Liver (tissue), 3 donors: ENCODE measurements at regions not wholly inside any gene's neighbourhood (a gene's known extent, or its start where the extent isn't known, plus 50 kb on each side); places are given as distances from the start of the nearest gene placed in this dataset.

Source experiments
- FOXA1 ChIP-seq: IDR thresholded peaks from 2 replicates; pipeline ENCODE4 v1.6.1; 2016; ENCODE audit warnings: antibody characterized with exemption
- FOXA2 ChIP-seq: IDR thresholded peaks from 2 replicates; pipeline ENCODE4 v1.6.1; 2016; ENCODE audit warnings: antibody characterized with exemption
- RAD21 ChIP-seq, 2 donors: IDR thresholded peaks; 2 replicates each; pipeline ENCODE4 v1.6.1; 2016; ENCODE audit warnings: antibody characterized with exemption in 2 of 2, mild to moderate bottlenecking in 2 of 2
- SP1 ChIP-seq: IDR thresholded peaks from 2 replicates; pipeline ENCODE4 v1.6.1; 2018; ENCODE audit warnings: antibody characterized with exemption, mild to moderate bottlenecking
- TAF1 ChIP-seq: conservative IDR thresholded peaks from 2 replicates; pipeline ENCODE4 v1.6.1; 2016; ENCODE audit warnings: antibody characterized with exemption, mild to moderate bottlenecking
- YY1 ChIP-seq: IDR thresholded peaks from 2 replicates; pipeline ENCODE4 v1.6.1; 2016; ENCODE audit warnings: antibody characterized with exemption, mild to moderate bottlenecking
- TF ChIP-seq, protein P1 (sequence below): fragments of 150-350 bp; IDR thresholded peaks from 2 replicates; pipeline ENCODE4 v1.5.1; 2017; ENCODE audit warnings: improper control_type of control experiment, low read depth, low read length; ENCODE audit not compliant: missing input control
- TF ChIP-seq, protein P2 (sequence below): IDR thresholded peaks from 2 replicates; pipeline ENCODE4 v1.6.1; 2016; ENCODE audit warnings: antibody characterized with exemption, mild to moderate bottlenecking
- TF ChIP-seq, protein P3 (sequence below): IDR thresholded peaks from 2 replicates; pipeline ENCODE4 v1.6.1; 2016; ENCODE audit warnings: antibody characterized with exemption
- TF ChIP-seq, protein P4 (sequence below): IDR thresholded peaks from 2 replicates; pipeline ENCODE4 v1.6.1; 2016; ENCODE audit warnings: antibody characterized with exemption
- donor health status: healthy.
- donor health status: healthy.

DNA sequence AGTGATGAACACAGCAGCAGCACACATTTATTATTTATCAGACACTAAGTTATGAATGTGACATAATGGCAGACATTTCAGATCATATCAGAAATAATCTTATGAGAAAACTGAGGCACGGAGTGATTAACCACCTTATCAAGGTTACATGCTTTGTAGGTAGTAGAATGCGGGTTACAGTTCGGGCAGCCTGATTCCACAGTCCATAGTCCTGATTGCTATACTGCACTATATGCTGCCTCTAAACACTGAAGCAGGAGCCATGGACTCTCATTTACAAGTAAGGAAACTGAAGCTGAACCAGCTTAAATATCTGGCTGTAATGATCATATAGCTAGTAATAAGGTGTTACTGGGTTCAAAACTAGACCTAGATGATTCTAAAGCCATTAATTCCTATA, 291.3 kb upstream of the ADAMTSL1 start:
- TF ChIP-seq, protein P1, sequence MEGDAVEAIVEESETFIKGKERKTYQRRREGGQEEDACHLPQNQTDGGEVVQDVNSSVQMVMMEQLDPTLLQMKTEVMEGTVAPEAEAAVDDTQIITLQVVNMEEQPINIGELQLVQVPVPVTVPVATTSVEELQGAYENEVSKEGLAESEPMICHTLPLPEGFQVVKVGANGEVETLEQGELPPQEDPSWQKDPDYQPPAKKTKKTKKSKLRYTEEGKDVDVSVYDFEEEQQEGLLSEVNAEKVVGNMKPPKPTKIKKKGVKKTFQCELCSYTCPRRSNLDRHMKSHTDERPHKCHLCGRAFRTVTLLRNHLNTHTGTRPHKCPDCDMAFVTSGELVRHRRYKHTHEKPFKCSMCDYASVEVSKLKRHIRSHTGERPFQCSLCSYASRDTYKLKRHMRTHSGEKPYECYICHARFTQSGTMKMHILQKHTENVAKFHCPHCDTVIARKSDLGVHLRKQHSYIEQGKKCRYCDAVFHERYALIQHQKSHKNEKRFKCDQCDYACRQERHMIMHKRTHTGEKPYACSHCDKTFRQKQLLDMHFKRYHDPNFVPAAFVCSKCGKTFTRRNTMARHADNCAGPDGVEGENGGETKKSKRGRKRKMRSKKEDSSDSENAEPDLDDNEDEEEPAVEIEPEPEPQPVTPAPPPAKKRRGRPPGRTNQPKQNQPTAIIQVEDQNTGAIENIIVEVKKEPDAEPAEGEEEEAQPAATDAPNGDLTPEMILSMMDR: no peak
- TF ChIP-seq, protein P2, sequence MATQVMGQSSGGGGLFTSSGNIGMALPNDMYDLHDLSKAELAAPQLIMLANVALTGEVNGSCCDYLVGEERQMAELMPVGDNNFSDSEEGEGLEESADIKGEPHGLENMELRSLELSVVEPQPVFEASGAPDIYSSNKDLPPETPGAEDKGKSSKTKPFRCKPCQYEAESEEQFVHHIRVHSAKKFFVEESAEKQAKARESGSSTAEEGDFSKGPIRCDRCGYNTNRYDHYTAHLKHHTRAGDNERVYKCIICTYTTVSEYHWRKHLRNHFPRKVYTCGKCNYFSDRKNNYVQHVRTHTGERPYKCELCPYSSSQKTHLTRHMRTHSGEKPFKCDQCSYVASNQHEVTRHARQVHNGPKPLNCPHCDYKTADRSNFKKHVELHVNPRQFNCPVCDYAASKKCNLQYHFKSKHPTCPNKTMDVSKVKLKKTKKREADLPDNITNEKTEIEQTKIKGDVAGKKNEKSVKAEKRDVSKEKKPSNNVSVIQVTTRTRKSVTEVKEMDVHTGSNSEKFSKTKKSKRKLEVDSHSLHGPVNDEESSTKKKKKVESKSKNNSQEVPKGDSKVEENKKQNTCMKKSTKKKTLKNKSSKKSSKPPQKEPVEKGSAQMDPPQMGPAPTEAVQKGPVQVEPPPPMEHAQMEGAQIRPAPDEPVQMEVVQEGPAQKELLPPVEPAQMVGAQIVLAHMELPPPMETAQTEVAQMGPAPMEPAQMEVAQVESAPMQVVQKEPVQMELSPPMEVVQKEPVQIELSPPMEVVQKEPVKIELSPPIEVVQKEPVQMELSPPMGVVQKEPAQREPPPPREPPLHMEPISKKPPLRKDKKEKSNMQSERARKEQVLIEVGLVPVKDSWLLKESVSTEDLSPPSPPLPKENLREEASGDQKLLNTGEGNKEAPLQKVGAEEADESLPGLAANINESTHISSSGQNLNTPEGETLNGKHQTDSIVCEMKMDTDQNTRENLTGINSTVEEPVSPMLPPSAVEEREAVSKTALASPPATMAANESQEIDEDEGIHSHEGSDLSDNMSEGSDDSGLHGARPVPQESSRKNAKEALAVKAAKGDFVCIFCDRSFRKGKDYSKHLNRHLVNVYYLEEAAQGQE: no peak
- TF ChIP-seq FOXA1 (no peak), YY1 (no peak), RAD21 (IDR thresholded peaks at IDR 0.05) (no peak), SP1 (no peak), TAF1 (no peak), FOXA2 (no peak)
- TF ChIP-seq, protein P3, sequence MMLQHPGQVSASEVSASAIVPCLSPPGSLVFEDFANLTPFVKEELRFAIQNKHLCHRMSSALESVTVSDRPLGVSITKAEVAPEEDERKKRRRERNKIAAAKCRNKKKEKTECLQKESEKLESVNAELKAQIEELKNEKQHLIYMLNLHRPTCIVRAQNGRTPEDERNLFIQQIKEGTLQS: no peak
- TF ChIP-seq, protein P4, sequence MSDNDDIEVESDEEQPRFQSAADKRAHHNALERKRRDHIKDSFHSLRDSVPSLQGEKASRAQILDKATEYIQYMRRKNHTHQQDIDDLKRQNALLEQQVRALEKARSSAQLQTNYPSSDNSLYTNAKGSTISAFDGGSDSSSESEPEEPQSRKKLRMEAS: no peak
